ENCODE measurements at regions not wholly inside any gene's neighbourhood (a gene's known extent, or its start where the extent isn't known, plus 50 kb on each side); places are given as distances from the start of the nearest gene placed in this dataset.

GRCh38 chr9:81245254-81245956 lies 443.9 kb downstream of the TLE1 start:
- TF ChIP-seq, protein P1, sequence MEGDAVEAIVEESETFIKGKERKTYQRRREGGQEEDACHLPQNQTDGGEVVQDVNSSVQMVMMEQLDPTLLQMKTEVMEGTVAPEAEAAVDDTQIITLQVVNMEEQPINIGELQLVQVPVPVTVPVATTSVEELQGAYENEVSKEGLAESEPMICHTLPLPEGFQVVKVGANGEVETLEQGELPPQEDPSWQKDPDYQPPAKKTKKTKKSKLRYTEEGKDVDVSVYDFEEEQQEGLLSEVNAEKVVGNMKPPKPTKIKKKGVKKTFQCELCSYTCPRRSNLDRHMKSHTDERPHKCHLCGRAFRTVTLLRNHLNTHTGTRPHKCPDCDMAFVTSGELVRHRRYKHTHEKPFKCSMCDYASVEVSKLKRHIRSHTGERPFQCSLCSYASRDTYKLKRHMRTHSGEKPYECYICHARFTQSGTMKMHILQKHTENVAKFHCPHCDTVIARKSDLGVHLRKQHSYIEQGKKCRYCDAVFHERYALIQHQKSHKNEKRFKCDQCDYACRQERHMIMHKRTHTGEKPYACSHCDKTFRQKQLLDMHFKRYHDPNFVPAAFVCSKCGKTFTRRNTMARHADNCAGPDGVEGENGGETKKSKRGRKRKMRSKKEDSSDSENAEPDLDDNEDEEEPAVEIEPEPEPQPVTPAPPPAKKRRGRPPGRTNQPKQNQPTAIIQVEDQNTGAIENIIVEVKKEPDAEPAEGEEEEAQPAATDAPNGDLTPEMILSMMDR (IDR thresholded peaks at IDR 0.05; ENCODE audit: control insufficient read depth, extremely low read depth, insufficient read depth) = no peak
- no peak for DNase-seq (ENCODE audit: low read depth)
- no peak overlapping the region for H3K4me3 ChIP-seq (ENCODE audit: low read depth, low read length)

- DNase-seq (ENCODE audit: low read depth) = no peak
- TF ChIP-seq, protein P1 (IDR thresholded peaks at IDR 0.05; ENCODE audit: control insufficient read depth, extremely low read depth, insufficient read depth) = no peak
- H3K4me3 ChIP-seq (ENCODE audit: low read depth, low read length) = no peak overlapping the region
Observed at GRCh38 chr9:81244631-81245030, 444.7 kb downstream of the TLE1 start.

DNA sequence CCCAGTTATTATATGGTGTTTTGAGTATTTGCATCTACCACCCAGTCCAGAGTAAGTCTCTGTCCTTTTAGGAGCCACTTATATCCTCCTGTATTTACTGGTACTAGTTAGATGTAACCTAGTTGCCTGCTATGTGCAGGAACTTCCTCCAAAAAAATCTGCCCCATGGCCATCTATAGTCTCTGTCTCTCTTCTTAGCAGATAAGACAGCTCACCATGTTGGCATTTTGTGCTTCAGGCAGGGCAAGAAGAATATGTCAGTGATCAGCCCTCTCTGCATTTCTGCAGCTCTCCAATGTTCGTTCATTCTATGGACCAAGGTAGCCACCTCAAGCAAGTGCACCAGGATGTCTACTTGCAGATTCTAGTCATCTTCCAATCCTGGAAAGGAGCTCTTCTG lies 446.5 kb downstream of the TLE1 start:
- TF ChIP-seq, protein P1 (IDR thresholded peaks at IDR 0.05; ENCODE audit: control insufficient read depth, extremely low read depth, insufficient read depth) = no peak

GRCh38 chr9:81239388-81239787 lies 450.0 kb downstream of the TLE1 start:
- DNase-seq (ENCODE audit: low read depth) = no peak
- H3K4me3 ChIP-seq (ENCODE audit: low read depth, low read length) = no peak overlapping the region
- TF ChIP-seq, protein P1 (IDR thresholded peaks at IDR 0.05; ENCODE audit: control insufficient read depth, extremely low read depth, insufficient read depth) = no peak

More for the DNA sequence above, 446.5 kb downstream of the TLE1 start:
- no peak overlapping the region for H3K4me3 ChIP-seq (ENCODE audit: low read depth, low read length)
- DNase-seq (ENCODE audit: low read depth) = no peak

DNA sequence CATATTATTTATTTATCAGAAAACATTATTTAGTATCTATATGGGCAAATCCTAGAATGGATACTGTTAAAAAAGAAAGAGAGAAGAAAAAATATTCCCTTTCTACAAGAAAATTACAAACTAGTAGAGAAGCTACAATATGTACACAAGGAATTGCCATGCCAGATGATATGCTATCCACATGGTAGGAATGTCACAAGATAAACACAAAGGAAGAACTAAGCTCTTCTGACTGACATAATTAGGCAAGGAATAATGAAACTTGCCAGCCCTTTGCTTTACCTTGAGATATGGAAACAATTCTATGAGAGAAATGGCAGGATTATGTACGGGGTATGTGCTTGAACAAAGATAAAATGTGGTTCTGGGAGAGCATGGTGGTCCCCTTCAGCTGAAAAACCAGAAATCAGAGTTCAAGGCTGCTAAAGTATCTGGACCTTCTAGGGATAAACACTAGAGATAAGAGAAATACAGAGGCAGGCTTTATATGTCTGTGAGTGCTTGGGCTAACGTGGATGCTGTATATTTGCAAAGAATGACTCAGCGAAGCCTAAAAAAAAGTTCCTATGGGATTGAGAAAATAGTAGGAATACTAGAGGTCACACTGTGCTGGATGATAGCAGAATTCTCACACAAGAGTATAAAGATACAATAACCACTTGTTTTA lies 451.6 kb downstream of the TLE1 start:
- H3K4me3 ChIP-seq (ENCODE audit: low read depth, low read length) = no peak overlapping the region
- TF ChIP-seq, protein P1 (IDR thresholded peaks at IDR 0.05; ENCODE audit: control insufficient read depth, extremely low read depth, insufficient read depth) = no peak
- peak; percentile 19 for DNase-seq (ENCODE audit: low read depth)

- no peak for DNase-seq (ENCODE audit: low read depth)
- TF ChIP-seq, protein P1 (IDR thresholded peaks at IDR 0.05; ENCODE audit: control insufficient read depth, extremely low read depth, insufficient read depth) = no peak
- H3K4me3 ChIP-seq (ENCODE audit: low read depth, low read length) = no peak overlapping the region
Observed at GRCh38 chr9:81234924-81235610, 454.3 kb downstream of the TLE1 start.
